HG02798 (cell line): ENCODE measurements at regions not wholly inside any gene's neighbourhood (a gene's known extent, or its start where the extent isn't known, plus 50 kb on each side); places are given as distances from the start of the nearest gene placed in this dataset.
"Not testable (repeated sequence)": the region's sequence is repeated elsewhere in the genome, so short reads cannot be mapped to it uniquely, and the experiment has no call there.

ENCODE experiments used
- ATAC-seq: cut with Tn5 transposase; IDR thresholded peaks from one replicate; pipeline ENCODE4 v1.9.1; 2021; ENCODE audit warnings: mild to moderate bottlenecking; ENCODE audit not compliant: unreplicated experiment, poor library complexity

DNA sequence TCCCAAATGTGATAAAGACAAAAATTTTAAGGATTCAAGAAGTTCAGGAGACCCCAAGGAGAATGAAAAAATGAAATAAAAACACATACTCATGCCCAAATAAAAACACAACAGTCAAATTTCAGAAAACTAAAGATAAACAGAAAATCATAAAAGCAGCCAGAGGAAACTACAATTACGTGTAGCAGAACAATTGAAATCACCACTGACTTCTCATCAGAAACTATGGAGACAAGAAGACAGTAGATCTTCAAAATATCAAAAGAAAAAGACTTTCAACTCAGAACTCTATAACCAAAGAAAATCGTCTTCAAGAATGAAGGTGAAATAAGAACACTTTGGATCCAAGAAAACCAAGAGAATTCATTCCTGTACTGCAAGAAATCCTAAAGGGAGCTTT lies 54.9 kb downstream of the DIO3 start:
- ATAC-seq: no peak

- ATAC-seq: no peak
These were observed 58.2 kb downstream of the DIO3 start for GRCh38 chr14:101619484-101619883.

GRCh38 chr14:101620031-101620788 lies 58.9 kb downstream of the DIO3 start:
- no peak for ATAC-seq

- no peak for ATAC-seq
These were observed 59.8 kb downstream of the DIO3 start for GRCh38 chr14:101620821-101621785.

DNA sequence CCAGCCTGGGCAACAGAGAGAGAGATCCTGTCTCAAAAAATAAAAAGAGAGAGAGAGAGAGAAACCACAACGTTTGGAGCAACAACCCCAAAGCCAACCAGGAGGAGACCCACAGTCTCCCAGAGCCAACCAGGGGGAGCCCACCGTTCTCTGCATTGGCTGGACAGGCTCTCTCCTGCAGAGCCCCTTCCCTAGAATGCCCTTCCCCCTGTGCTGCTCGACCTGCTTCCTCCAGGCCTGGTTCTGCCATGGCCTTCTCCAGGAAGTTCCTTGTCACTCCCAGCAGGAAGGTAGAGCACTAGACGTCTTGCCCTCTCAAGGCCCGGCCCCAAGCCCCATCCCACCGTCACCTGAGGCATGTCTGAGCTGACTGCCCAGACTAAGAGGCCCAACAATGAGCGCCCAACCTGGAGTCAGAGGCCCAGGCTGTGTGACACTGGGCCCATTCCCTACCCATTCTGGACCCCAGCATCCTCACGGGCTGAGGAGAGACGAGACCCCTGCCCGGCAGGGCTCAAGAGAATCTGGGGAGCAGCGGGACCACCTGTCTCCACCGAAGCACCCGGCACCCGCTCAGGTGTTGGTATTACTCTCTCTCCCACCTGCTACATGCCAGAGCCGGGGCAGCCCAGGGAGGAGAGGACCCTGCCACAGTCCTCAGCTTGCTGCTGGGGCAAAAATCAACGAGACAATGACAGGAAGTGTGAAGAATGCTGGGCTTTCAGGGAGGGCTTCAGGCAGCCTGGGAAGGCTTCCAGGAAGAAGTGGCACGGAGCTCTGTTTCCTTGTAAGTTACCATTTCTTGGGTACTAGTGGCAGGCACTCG lies 61.2 kb downstream of the DIO3 start:
- ATAC-seq: no peak

- ATAC-seq: no peak
These were observed 61.7 kb downstream of the DIO3 start for GRCh38 chr14:101623077-101623372.

- no peak for ATAC-seq
These were observed 62.6 kb downstream of the DIO3 start for GRCh38 chr14:101623685-101624444.

DNA sequence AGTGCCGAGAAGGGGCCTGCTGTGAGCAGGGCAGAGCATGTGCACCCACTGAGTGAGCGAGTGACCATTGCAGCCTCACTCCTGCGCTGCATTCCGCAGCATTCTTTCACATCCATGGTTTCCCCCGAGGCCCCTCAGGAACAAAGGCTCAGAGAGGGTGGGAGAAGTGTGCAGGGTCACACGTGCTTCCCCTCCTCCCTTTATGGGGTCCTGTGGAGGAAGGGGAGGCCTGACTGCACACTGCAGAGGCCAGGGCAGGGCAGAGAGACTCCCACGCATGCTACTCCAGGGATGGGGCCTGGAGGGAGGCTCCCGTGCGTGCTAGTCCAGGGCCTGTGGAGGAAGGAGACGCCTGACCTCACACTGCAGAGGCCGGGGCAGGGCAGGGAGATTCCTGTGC lies 63.2 kb downstream of the DIO3 start:
- no peak for ATAC-seq

DNA sequence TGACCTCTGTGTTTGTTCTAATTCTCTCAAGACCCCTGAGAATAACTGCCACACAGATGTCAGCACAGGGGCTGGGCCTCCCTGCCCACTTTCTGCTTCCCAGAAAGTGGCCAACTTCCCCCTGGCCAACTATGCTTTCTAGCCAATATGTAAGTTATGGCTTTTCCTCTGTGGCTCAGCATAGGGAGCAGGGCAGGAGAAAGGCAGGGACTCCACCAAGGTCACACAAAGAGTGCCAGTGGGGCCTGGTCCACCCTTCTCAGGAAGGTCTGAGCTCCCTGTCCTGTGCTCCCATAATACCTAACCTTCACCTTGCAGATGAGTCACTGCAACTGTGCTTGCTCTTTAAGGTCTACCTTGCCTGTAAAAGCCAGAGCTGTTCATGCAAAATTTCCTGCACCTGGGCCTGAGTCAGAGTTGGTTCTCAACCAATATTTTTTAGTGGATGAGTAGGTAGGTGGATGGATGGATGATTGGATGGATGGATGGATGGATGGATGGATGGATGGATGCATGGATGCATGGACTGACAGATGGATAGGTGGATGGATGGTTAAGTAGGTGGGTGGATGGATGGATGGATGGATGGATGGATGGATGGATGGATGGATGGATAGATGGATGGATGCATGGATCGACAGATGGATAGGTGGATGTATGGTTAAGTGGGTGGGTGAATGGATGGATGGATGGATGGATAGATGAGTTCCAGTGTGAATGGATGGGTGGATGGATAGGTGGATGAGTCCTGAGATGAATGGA lies 64.2 kb downstream of the DIO3 start:
- ATAC-seq: no peak

- ATAC-seq: no peak
These were observed 65.0 kb downstream of the DIO3 start for GRCh38 chr14:101626331-101626730.

DNA sequence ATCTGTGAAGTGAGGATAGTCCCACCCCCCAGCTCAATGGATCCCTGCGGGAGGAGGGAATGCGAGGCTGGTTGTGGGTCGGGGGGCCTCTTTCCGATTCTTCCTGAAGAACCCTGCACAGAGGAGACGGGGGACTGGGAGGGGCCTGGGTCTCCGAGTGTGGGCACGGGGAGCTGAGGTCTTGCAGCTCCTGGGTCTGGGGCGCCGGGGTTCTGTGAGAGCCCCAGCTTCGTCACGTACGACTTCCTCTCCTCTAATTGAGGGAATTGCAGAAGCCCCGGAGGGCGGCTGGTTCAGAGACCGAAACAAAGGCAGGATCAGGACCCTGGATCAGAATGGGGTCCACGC lies 66.6 kb downstream of the DIO3 start:
- no peak for ATAC-seq

GRCh38 chr14:101628471-101628966 lies 67.2 kb downstream of the DIO3 start:
- ATAC-seq: peak; percentile 67

- no peak for ATAC-seq
These were observed 67.7 kb downstream of the DIO3 start for GRCh38 chr14:101628975-101629374.

GRCh38 chr14:101630056-101630965 lies 69.0 kb downstream of the DIO3 start:
- ATAC-seq: no peak

DNA sequence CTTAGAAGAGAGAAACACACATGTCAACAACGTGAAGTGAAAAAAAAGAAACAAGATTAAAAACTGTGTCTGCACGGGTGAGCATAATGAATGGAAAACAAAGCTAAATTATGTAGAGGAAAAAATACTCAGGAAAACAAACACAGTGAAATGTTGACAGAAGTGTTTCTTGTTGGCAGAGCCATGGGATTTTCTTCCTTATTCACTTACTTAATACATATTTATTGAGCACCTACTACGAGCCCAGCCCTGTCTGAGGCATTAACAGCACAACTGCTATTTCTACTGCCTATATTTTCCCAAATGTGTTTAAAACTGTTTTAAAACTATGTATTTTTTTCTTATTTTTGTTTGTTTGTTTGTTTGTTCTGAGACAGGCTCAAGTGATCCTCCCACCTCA lies 69.9 kb downstream of the DIO3 start:
- ATAC-seq: no peak

GRCh38 chr14:101631970-101632369 lies 70.7 kb downstream of the DIO3 start:
- ATAC-seq: not testable (repeated sequence)

DNA sequence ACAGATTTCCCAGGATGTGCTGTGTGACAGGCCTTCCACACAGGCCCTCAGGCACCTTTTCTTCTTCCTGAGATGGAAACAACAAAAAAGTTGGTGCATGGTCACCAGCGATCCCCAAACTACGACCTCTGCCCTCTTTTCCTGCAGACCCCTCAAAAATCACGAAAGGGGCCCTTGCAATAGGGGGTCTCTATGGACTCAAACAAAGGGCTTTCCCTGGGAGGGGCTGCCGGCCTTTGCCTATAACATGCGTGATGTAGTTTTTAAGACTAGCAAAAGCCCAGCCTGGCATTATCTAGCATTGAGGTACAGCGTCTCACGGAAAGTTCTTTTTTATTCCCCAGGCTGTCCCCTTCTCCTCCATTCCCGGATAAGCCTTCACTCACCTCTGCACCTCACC lies 71.2 kb downstream of the DIO3 start:
- ATAC-seq: no peak

- ATAC-seq: no peak
These were observed 72.0 kb downstream of the DIO3 start for GRCh38 chr14:101633276-101633675.
